GM12878 (cell line): ENCODE measurements at regions not wholly inside any gene's neighbourhood (a gene's known extent, or its start where the extent isn't known, plus 50 kb on each side); places are given as distances from the start of the nearest gene placed in this dataset.

Experiments used
- ATAC-seq: fragments of 200-7000 bp; cut with Tn5 transposase; 3 replicates; pipeline ENCODE4 v1.9.1; 2020; ENCODE audit warnings: mild to moderate bottlenecking, moderate library complexity
- BruUV-seq: library from RNA; stranded (reverse); fragments of 400-500 nt; replicated peaks from 2 replicates; lab custom pipeline; 2021; lab: Mats Ljungman, UMichigan
- CTCF ChIA-PET: fragments of 300-600 bp; sonication (Branson Sonifier 250); formaldehyde crosslinking; extraction: SDS; loops from one replicate; lab custom pipeline; 2021; ENCODE audit warnings: inconsistent platforms; lab: Yijun Ruan, JAX
- POLR2A ChIA-PET: fragments of 350-600 bp; formaldehyde crosslinking; extraction: SDS; loops from one replicate; lab custom pipeline; 2021; ENCODE audit warnings: inconsistent platforms; lab: Charles Lee
- RAD21 ChIA-PET: fragments of 300-600 bp; sonication (Branson Sonifier 250); formaldehyde crosslinking; loops from one replicate; lab custom pipeline; 2023; ENCODE audit warnings: antibody characterized with exemption; ENCODE audit not compliant: unreplicated experiment; lab: Charles Lee
- SMC1A ChIA-PET: fragments of 300-600 bp; sonication (Branson Sonifier 250); formaldehyde crosslinking; loops from one replicate; lab custom pipeline; 2023; ENCODE audit not compliant: unreplicated experiment, uncharacterized antibody; lab: Charles Lee
- DNase-seq: peaks from one replicate; pipeline ENCODE4 v3.0.0-alpha.2; 2011; ENCODE audit warnings: low read depth, low spot score
- FAIRE-seq: peaks from 3 replicates; lab custom pipeline; 2011; peaks lifted over from hg19 to GRCh38; lab: Jason Lieb, UNC
- H2AFZ ChIP-seq: 2 replicates; pipeline ENCODE4 v1.6.0; 2011; ENCODE audit warnings: low read depth, low read length, control low read depth; ENCODE audit not compliant: control insufficient read depth
- H3K27ac ChIP-seq: 2 replicates; pipeline ENCODE4 v1.5.1; 2011; ENCODE audit warnings: control low read depth; ENCODE audit not compliant: control insufficient read depth, insufficient read depth
- H3K27me3 ChIP-seq, 2 experiments: replicated peaks in 1 of 2; 2 replicates each; pipeline versions ENCODE4 v1.6.0 to v1.6.1; 2011; ENCODE audit warnings: low read length in 1 of 2; ENCODE audit not compliant: control insufficient read depth in 2 of 2, insufficient read depth in 2 of 2
- H3K36me3 ChIP-seq, 2 experiments: 2 replicates each; pipeline ENCODE4 v1.5.1; 2011; ENCODE audit warnings: low read length in 1 of 2; ENCODE audit not compliant: control insufficient read depth in 2 of 2, insufficient read depth in 2 of 2
- H3K4me1 ChIP-seq: 2 replicates; pipeline ENCODE4 v1.6.1; 2011; ENCODE audit warnings: mild to moderate bottlenecking, low read length, moderate library complexity, mixed read lengths; ENCODE audit not compliant: control insufficient read depth, insufficient read depth
- H3K4me2 ChIP-seq: 2 replicates; pipeline ENCODE4 v1.6.0; 2011; ENCODE audit warnings: control low read depth; ENCODE audit not compliant: control insufficient read depth, insufficient read depth
- H3K4me3 ChIP-seq: fragments of 200-600 bp; sonication (generic); 2 replicates; pipeline ENCODE4 v1.5.1; 2016
- H3K79me2 ChIP-seq: 2 replicates; pipeline ENCODE4 v1.6.0; 2011; ENCODE audit warnings: low read length; ENCODE audit not compliant: control insufficient read depth, insufficient read depth
- H3K9ac ChIP-seq: 2 replicates; pipeline ENCODE4 v1.8.0; 2011; ENCODE audit warnings: low read length, control low read depth, mixed read lengths; ENCODE audit not compliant: control insufficient read depth, insufficient read depth
- H3K9me3 ChIP-seq: replicated peaks from 3 replicates; pipeline ENCODE4 v1.5.1; 2011; ENCODE audit warnings: mild to moderate bottlenecking, low read length; ENCODE audit not compliant: control insufficient read depth, insufficient read depth
- H4K20me1 ChIP-seq: 2 replicates; pipeline ENCODE4 v1.6.0; 2011; ENCODE audit not compliant: control insufficient read depth, insufficient read depth
- ATF7 ChIP-seq: fragments of 450-650 bp; IDR thresholded peaks from 2 replicates; pipeline ENCODE4 v1.6.1; 2016; ENCODE audit warnings: low read depth, mild to moderate bottlenecking
- FOS ChIP-seq: IDR thresholded peaks from 3 replicates; pipeline ENCODE4 v1.6.1; 2011; ENCODE audit warnings: borderline replicate concordance; ENCODE audit not compliant: insufficient read length; ENCODE audit errors: extremely low read depth
- HDAC2 ChIP-seq: fragments of 200-600 bp; sonication (generic); IDR thresholded peaks from 2 replicates; pipeline ENCODE4 v1.6.1; 2017
- PML ChIP-seq: IDR thresholded peaks from 2 replicates; pipeline ENCODE4 v1.6.1; 2012; ENCODE audit warnings: low read length, inconsistent platforms
- SREBF1 ChIP-seq: IDR thresholded peaks from 2 replicates; pipeline ENCODE4 v1.6.1; 2012; ENCODE audit warnings: mild to moderate bottlenecking, low read length
- STAT1 ChIP-seq: fragments of 450-650 bp; conservative IDR thresholded peaks from 2 replicates; pipeline ENCODE4 v1.6.1; 2014; ENCODE audit warnings: antibody characterized with exemption, mild to moderate bottlenecking
- ZBTB40 ChIP-seq: fragments of 450-650 bp; IDR thresholded peaks from 2 replicates; pipeline ENCODE4 v1.6.1; 2016; ENCODE audit warnings: mild to moderate bottlenecking, moderate library complexity, borderline replicate concordance
- ZNF687 ChIP-seq: fragments of 450-650 bp; IDR thresholded peaks from 2 replicates; pipeline ENCODE4 v1.6.1; 2017; ENCODE audit warnings: mild to moderate bottlenecking, moderate library complexity
- WGBS: methylation state at CpG from one replicate; pipeline ENCODE4 v1.1.6; 2016; ENCODE audit warnings: low lambda C conversion rate; ENCODE audit not compliant: insufficient replicate concordance, insufficient coverage; ENCODE audit errors: missing lambda C conversion rate; 5-methylcytosine and 5-hydroxymethylcytosine counted together
- in situ Hi-C: fragments of 300-500 bp; cut with MboI; formaldehyde crosslinking; loops from 9 replicates; pipeline ENCODE4 v1.14.3; 2018; ENCODE audit warnings: mixed read lengths
- intact Hi-C: fragments of 100-400 bp; cut with micrococcal nuclease; formaldehyde crosslinking; loops from one replicate; pipeline ENCODE4 v1.14.2; 2022; ENCODE audit not compliant: unreplicated experiment
- TF ChIP-seq, protein P1 (sequence below): IDR thresholded peaks from 2 replicates; pipeline ENCODE4 v1.6.1; 2011; ENCODE audit warnings: borderline replicate concordance, low read depth, mild to moderate bottlenecking, moderate library complexity, low read length; ENCODE audit not compliant: insufficient read depth, poor library complexity, severe bottlenecking
- TF ChIP-seq, protein P2 (sequence below): fragments of 450-650 bp; IDR thresholded peaks from 2 replicates; pipeline ENCODE4 v1.6.1; 2017; ENCODE audit warnings: borderline replicate concordance
- TF ChIP-seq, protein P3 (sequence below): IDR thresholded peaks from 2 replicates; pipeline ENCODE4 v1.6.1; 2011; ENCODE audit warnings: borderline replicate concordance, low read depth, mild to moderate bottlenecking, moderate library complexity, mixed read lengths, low read length; ENCODE audit not compliant: insufficient read depth; ENCODE audit errors: extremely low read length

DNA sequence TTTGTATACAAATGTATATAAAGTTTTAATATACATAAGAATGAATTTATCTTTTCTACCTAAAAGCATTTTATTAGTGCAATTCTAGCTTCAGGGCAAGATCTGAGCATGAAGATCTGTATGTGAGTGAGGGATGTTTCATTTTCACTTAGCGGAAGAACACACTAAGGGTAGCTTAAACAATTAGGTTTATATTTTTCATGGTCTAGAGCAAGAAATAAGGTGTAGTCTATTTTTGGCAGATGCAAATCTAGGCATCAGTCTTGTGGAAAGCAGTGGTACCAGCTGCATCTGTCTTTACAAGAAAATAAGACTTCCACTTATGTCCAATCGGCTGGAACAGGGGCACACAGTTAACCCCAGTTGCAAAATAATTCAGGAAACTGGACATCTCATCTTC lies 433.3 kb downstream of the ADAM29 start (continued):
- TF ChIP-seq, protein P1, sequence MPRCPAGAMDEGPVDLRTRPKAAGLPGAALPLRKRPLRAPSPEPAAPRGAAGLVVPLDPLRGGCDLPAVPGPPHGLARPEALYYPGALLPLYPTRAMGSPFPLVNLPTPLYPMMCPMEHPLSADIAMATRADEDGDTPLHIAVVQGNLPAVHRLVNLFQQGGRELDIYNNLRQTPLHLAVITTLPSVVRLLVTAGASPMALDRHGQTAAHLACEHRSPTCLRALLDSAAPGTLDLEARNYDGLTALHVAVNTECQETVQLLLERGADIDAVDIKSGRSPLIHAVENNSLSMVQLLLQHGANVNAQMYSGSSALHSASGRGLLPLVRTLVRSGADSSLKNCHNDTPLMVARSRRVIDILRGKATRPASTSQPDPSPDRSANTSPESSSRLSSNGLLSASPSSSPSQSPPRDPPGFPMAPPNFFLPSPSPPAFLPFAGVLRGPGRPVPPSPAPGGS, result no peak
- TF ChIP-seq PML, result no peak

- H3K4me1 ChIP-seq, result no peaks in the 10 kb centered on the region
- H4K20me1 ChIP-seq, result no peaks in the 10 kb centered on the region
- intact Hi-C loops (no loop called here), in situ Hi-C loops (no loop called here)
- H3K4me3 ChIP-seq, result no peak overlapping the region
- no peaks in the 10 kb centered on the region for H3K79me2 ChIP-seq
- BruUV-seq, result no TSS peak
- 40% methylated on average over 6 of the region's 6 CpGs for WGBS
- no peaks in the 10 kb centered on the region for H3K27me3 ChIP-seq
- H3K4me2 ChIP-seq, result no peak overlapping the region
- ChIA-PET POLR2A (no interaction called here), CTCF (no interaction called here), RAD21 (no interaction called here), SMC1A (no interaction called here)
- no peak overlapping the region for H3K9ac ChIP-seq
- no peak overlapping the region for H3K27ac ChIP-seq
- ATAC-seq (no peak), FAIRE-seq (no peak), DNase-seq (no peak)
- no peaks in the 10 kb centered on the region for H3K9me3 ChIP-seq
- H3K36me3 ChIP-seq, result no peaks in the 10 kb centered on the region
- H2AFZ ChIP-seq, result no peak overlapping the region
- TF ChIP-seq FOS, result no peak
- no peak for TF ChIP-seq STAT1
- TF ChIP-seq SREBF1, result no peak
- TF ChIP-seq, protein P2, sequence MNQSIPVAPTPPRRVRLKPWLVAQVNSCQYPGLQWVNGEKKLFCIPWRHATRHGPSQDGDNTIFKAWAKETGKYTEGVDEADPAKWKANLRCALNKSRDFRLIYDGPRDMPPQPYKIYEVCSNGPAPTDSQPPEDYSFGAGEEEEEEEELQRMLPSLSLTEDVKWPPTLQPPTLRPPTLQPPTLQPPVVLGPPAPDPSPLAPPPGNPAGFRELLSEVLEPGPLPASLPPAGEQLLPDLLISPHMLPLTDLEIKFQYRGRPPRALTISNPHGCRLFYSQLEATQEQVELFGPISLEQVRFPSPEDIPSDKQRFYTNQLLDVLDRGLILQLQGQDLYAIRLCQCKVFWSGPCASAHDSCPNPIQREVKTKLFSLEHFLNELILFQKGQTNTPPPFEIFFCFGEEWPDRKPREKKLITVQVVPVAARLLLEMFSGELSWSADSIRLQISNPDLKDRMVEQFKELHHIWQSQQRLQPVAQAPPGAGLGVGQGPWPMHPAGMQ, result no peak
- TF ChIP-seq ATF7, result no peak
- no peak for TF ChIP-seq ZNF687
- no peak for TF ChIP-seq ZBTB40
- TF ChIP-seq, protein P3, sequence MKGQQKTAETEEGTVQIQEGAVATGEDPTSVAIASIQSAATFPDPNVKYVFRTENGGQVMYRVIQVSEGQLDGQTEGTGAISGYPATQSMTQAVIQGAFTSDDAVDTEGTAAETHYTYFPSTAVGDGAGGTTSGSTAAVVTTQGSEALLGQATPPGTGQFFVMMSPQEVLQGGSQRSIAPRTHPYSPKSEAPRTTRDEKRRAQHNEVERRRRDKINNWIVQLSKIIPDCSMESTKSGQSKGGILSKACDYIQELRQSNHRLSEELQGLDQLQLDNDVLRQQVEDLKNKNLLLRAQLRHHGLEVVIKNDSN, result no peak
- no peak for TF ChIP-seq HDAC2
Observed at GRCh38 chr4:175369087-175369486, 443.0 kb downstream of the GPM6A start.
